ENCODE measurements at regions not wholly inside any gene's neighbourhood (a gene's known extent, or its start where the extent isn't known, plus 50 kb on each side); places are given as distances from the start of the nearest gene placed in this dataset.

- TF ChIP-seq TAF1 (IDR thresholded peaks at IDR 0.05; ENCODE audit: borderline replicate concordance, insufficient read depth, low read length) (no peak), SIN3A (IDR thresholded peaks at IDR 0.05; ENCODE audit: borderline replicate concordance, insufficient read depth, low read length) (no peak), FOXP2 (optimal IDR thresholded peaks at IDR 0.05; ENCODE audit: borderline replicate concordance, extremely low read depth, extremely low read length, insufficient read depth) (no peak), POLR2AphosphoS5 (IDR thresholded peaks at IDR 0.05; ENCODE audit: low read depth, low read length) (no peak), REST (IDR thresholded peaks at IDR 0.05; ENCODE audit: insufficient read depth in 1 of 2, low read depth in 2 of 2, low read length in 2 of 2) (no peak)
Observed at GRCh38 chr6:81694855-81695254, 57.6 kb downstream of the TENT5A start.

DNA sequence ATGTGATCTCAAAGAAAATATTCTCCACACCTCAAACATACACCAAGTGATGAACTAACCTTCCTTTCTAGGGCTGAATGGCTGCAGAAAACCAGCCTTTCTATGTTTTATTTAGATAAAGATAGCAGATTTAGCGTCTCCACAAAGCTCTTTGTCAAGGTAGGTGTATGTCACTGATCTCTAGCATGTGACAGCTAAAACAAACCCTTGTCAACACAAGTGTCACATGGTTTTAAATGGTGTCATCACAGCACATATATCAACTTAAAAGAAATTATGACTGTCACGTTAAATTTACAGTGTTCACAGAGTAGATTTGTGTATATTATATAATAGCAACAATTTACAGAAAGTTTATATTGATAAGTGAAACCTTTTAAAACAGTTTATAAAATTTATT lies 58.3 kb downstream of the TENT5A start:
- TF ChIP-seq REST (IDR thresholded peaks at IDR 0.05; ENCODE audit: insufficient read depth in 1 of 2, low read depth in 2 of 2, low read length in 2 of 2) (no peak), FOXP2 (optimal IDR thresholded peaks at IDR 0.05; ENCODE audit: borderline replicate concordance, extremely low read depth, extremely low read length, insufficient read depth) (no peak), TAF1 (IDR thresholded peaks at IDR 0.05; ENCODE audit: borderline replicate concordance, insufficient read depth, low read length) (no peak), POLR2AphosphoS5 (IDR thresholded peaks at IDR 0.05; ENCODE audit: low read depth, low read length) (no peak), SIN3A (IDR thresholded peaks at IDR 0.05; ENCODE audit: borderline replicate concordance, insufficient read depth, low read length) (no peak)

DNA sequence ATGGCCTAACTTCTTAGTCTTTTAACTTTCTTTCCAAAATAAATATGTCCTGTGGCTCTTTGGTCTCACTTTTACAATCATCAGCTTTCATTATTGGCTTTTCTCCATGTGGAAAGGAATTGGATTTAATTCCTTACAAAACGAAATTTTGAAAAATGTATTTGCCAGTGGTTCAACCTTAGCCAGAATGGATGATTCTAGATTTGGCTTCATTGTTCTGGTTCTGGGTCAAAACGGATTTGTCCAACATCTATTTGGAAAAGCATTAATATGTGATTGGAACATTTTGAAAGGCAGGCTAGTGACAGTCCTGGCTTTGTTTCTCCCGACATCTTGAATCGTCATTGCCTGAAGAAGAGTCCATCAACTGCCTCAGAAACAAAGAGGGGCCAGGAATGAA lies 59.2 kb downstream of the TENT5A start:
- TF ChIP-seq SIN3A (IDR thresholded peaks at IDR 0.05; ENCODE audit: borderline replicate concordance, insufficient read depth, low read length), result no peak
- no peak for TF ChIP-seq POLR2AphosphoS5 (IDR thresholded peaks at IDR 0.05; ENCODE audit: low read depth, low read length)
- no peak for TF ChIP-seq TAF1 (IDR thresholded peaks at IDR 0.05; ENCODE audit: borderline replicate concordance, insufficient read depth, low read length)
- TF ChIP-seq FOXP2 (optimal IDR thresholded peaks at IDR 0.05; ENCODE audit: borderline replicate concordance, extremely low read depth, extremely low read length, insufficient read depth), result no peak
- no peak for TF ChIP-seq REST (IDR thresholded peaks at IDR 0.05; ENCODE audit: insufficient read depth in 1 of 2, low read depth in 2 of 2, low read length in 2 of 2)

DNA sequence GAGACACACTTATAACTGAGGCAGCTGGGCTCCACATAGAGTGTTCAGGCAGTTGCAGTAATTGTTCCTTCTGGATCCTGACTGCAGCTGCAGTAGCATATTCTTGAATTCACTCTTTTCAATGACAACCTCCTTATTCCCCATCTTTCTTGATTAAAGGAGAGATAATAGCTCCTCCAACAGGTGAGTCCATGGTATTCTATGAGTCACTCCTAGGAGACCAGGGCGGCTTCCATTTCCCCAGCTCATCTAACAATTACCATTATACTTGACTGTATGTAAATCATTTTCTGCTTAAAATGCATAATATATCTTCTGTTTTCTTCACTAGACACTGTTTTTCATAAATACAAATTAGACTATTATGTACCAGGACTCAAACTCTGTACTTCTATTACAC lies 62.4 kb downstream of the TENT5A start:
- no peak for TF ChIP-seq REST (IDR thresholded peaks at IDR 0.05; ENCODE audit: insufficient read depth in 1 of 2, low read depth in 2 of 2, low read length in 2 of 2)
- no peak for TF ChIP-seq POLR2AphosphoS5 (IDR thresholded peaks at IDR 0.05; ENCODE audit: low read depth, low read length)

GRCh38 chr6:81689580-81689979 lies 62.9 kb downstream of the TENT5A start:
- TF ChIP-seq POLR2AphosphoS5 (IDR thresholded peaks at IDR 0.05; ENCODE audit: low read depth, low read length) (no peak), REST (IDR thresholded peaks at IDR 0.05; ENCODE audit: insufficient read depth in 1 of 2, low read depth in 2 of 2, low read length in 2 of 2) (no peak), FOXP2 (optimal IDR thresholded peaks at IDR 0.05; ENCODE audit: borderline replicate concordance, extremely low read depth, extremely low read length, insufficient read depth) (no peak), SIN3A (IDR thresholded peaks at IDR 0.05; ENCODE audit: borderline replicate concordance, insufficient read depth, low read length) (no peak), TAF1 (IDR thresholded peaks at IDR 0.05; ENCODE audit: borderline replicate concordance, insufficient read depth, low read length) (no peak)

All from PFSK-1 (cell line).